Gastrocnemius medialis (tissue), 4 donors: ENCODE measurements at regions not wholly inside any gene's neighbourhood (a gene's known extent, or its start where the extent isn't known, plus 50 kb on each side); places are given as distances from the start of the nearest gene placed in this dataset.

Source experiments
- ATAC-seq, 2 donors: fragments of 150-250 bp; one replicate each; pipeline ENCODE4 v1.9.1; 2016
- DNase-seq, 2 donors: peaks; one replicate each; pipeline ENCODE4 v3.0.0-alpha.2; 2019
- H3K27ac ChIP-seq, 4 donors: fragments of 200-600 bp; sonication (generic); 1 replicate in 1 of 4; 2 replicates in 3 of 4; pipeline ENCODE4 v1.5.1; 2016 to 2018; ENCODE audit warnings: mild to moderate bottlenecking in 2 of 4, moderate library complexity in 1 of 4
- H3K27me3 ChIP-seq, 3 donors: fragments of 200-600 bp; sonication (generic) in 2 of 3; 1 replicate in 1 of 3; 2 replicates in 2 of 3; pipeline versions ENCODE4 v1.5.1 to v1.6.0; 2016 to 2019; ENCODE audit warnings: mild to moderate bottlenecking in 1 of 3, moderate library complexity in 1 of 3
- H3K36me3 ChIP-seq, 2 donors: fragments of 200-600 bp; sonication (generic) in 1 of 2; one replicate each; pipeline ENCODE4 v1.5.1; 2017 to 2018
- H3K4me1 ChIP-seq, 2 donors: fragments of 200-600 bp; sonication (generic) in 1 of 2; one replicate each; pipeline ENCODE4 v1.5.1; 2016 to 2017; ENCODE audit warnings: mild to moderate bottlenecking in 2 of 2
- H3K4me3 ChIP-seq, 4 donors: fragments of 200-600 bp; sonication (generic) in 3 of 4; 1 replicate in 1 of 4; 2 replicates in 3 of 4; pipeline ENCODE4 v1.5.1; 2016 to 2019; ENCODE audit warnings: mild to moderate bottlenecking in 2 of 4
- H3K9me3 ChIP-seq, 3 donors: fragments of 200-600 bp; sonication (generic) in 2 of 3; 1 replicate in 1 of 3; 2 replicates in 2 of 3; pipeline ENCODE4 v1.5.1; 2016 to 2019
- CTCF ChIP-seq, 5 experiments: fragments of 450-650 bp in 3 of 5; fragments of 200-600 bp in 2 of 5; sonication (generic) in 2 of 5; IDR thresholded peaks in 4 of 5; conservative IDR thresholded peaks in 1 of 5; 1 replicate in 4 of 5; 2 replicates in 1 of 5; pipeline ENCODE4 v1.5.1; 2016 to 2019; ENCODE audit warnings: antibody characterized with exemption in 5 of 5, mild to moderate bottlenecking in 3 of 5, moderate library complexity in 3 of 5
- POLR2A ChIP-seq, 2 donors: fragments of 450-650 bp; IDR thresholded peaks; one replicate each; pipeline ENCODE4 v1.6.1; 2017; ENCODE audit warnings: antibody characterized with exemption in 2 of 2, mild to moderate bottlenecking in 2 of 2, moderate library complexity in 2 of 2
- in situ Hi-C, 4 donors: fragments of 200-750 bp; cut with MboI; loops; one replicate each; pipeline versions ENCODE4 v1.15.0 to v1.8.0; 2017; ENCODE audit warnings: low sequenced_read_pairs in 4 of 4
- intact Hi-C: fragments of 100-400 bp; cut with DNase I; formaldehyde crosslinking; loops from one replicate; pipeline ENCODE4 v1.15.1; 2023; ENCODE audit warnings: low total_unique reads

- no peak for TF ChIP-seq CTCF (IDR thresholded peaks at IDR 0.05 in 4 of 5, conservative IDR thresholded peaks at IDR 0.05 in 1 of 5)
- no peak for TF ChIP-seq POLR2A (IDR thresholded peaks at IDR 0.05)
- ATAC-seq = no peak
- Histone ChIP-seq H3K27me3 (no peaks in the 10 kb centered on the region), H3K4me1 (no peaks in the 10 kb centered on the region), H3K36me3 (no peaks in the 10 kb centered on the region), H3K4me3 (no peak overlapping the region), H3K9me3 (no peaks in the 10 kb centered on the region), H3K27ac (no peak overlapping the region)
- DNase-seq = no peak
- intact Hi-C loops = no loop called here
- in situ Hi-C loops = no loop called here
These were observed 258.3 kb upstream of the KAZN start for GRCh38 chr1:14340002-14340785.

GRCh38 chr1:14341147-14341546, 257.3 kb upstream of the KAZN start:
- DNase-seq (no peak), ATAC-seq (no peak)
- Histone ChIP-seq H3K27me3 (no peaks in the 10 kb centered on the region), H3K27ac (no peak overlapping the region), H3K4me3 (no peak overlapping the region), H3K4me1 (no peaks in the 10 kb centered on the region), H3K9me3 (no peaks in the 10 kb centered on the region), H3K36me3 (no peaks in the 10 kb centered on the region)
- intact Hi-C loops (no loop called here), in situ Hi-C loops (no loop called here)
- TF ChIP-seq POLR2A (IDR thresholded peaks at IDR 0.05) = no peak
- TF ChIP-seq CTCF (IDR thresholded peaks at IDR 0.05 in 4 of 5, conservative IDR thresholded peaks at IDR 0.05 in 1 of 5) = no peak

DNA sequence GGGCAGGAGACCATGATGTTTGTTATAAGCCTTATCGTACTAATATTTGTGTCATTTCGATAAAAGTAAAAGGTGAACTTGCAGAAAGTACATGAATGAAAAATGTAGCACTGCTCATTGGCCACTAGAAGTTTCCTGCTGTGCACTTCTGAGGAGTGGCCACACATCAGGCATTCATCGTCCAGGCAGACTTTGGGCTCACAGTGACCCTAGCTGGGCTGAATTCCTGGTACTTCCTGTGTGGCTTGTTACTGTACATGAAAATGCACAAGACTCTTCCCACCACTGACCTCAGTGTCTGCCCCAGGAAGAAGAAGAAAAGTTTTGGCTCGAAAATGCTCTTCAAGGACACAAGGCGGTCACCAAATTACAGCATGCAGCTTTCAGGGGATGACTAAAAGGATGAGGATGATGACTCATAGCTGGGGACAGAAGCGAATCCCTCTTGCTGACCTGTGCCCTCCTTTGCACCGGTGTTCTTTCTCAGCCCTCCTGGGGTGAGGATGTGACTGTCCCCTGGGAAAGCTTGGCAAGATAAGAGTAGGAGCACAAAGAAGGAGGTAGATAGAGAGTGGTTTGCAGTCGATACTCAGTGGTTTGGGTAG, 252.4 kb upstream of the KAZN start:
- no peaks in the 10 kb centered on the region for H3K27me3 ChIP-seq
- ATAC-seq (no peak), DNase-seq (no peak)
- no peak for TF ChIP-seq CTCF (IDR thresholded peaks at IDR 0.05 in 4 of 5, conservative IDR thresholded peaks at IDR 0.05 in 1 of 5)
- no peak for TF ChIP-seq POLR2A (IDR thresholded peaks at IDR 0.05)
- no peak overlapping the region for H3K27ac ChIP-seq
- H3K9me3 ChIP-seq = no peaks in the 10 kb centered on the region
- in situ Hi-C loops = no loop called here
- no peaks in the 10 kb centered on the region for H3K4me1 ChIP-seq
- no peaks in the 10 kb centered on the region for H3K36me3 ChIP-seq
- H3K4me3 ChIP-seq = no peak overlapping the region
- intact Hi-C loops = no loop called here

- no peak for DNase-seq
- no peak overlapping the region for H3K4me3 ChIP-seq
- H3K27ac ChIP-seq = no peak overlapping the region
- TF ChIP-seq CTCF (IDR thresholded peaks at IDR 0.05 in 4 of 5, conservative IDR thresholded peaks at IDR 0.05 in 1 of 5) (no peak), POLR2A (IDR thresholded peaks at IDR 0.05) (no peak)
- H3K9me3 ChIP-seq = no peaks in the 10 kb centered on the region
- in situ Hi-C loops (no loop called here), intact Hi-C loops (no loop called here)
- no peak for ATAC-seq
- H3K27me3 ChIP-seq = no peaks in the 10 kb centered on the region
- no peaks in the 10 kb centered on the region for H3K4me1 ChIP-seq
- no peaks in the 10 kb centered on the region for H3K36me3 ChIP-seq
These were observed 251.3 kb upstream of the KAZN start for GRCh38 chr1:14347186-14347585.
